ENCODE measurements at regions not wholly inside any gene's neighbourhood (a gene's known extent, or its start where the extent isn't known, plus 50 kb on each side); places are given as distances from the start of the nearest gene placed in this dataset.

- H3K36me3 ChIP-seq (ENCODE audit: insufficient read depth, low read length) = no peaks in the 10 kb centered on the region
- H2AFZ ChIP-seq (ENCODE audit: low read depth, low read length) = no peak overlapping the region
- no peak overlapping the region for H3K4me3 ChIP-seq (ENCODE audit: low read length)
- no peaks in the 10 kb centered on the region for H3K4me1 ChIP-seq (ENCODE audit: insufficient read depth, low read length)
- no peaks in the 10 kb centered on the region for H3K9me3 ChIP-seq (ENCODE audit: low read length)
- H3K27me3 ChIP-seq (ENCODE audit: insufficient read depth, low read length) = no peaks in the 10 kb centered on the region
Observed at GRCh38 chr10:129280908-129281586, 186.0 kb upstream of the MGMT start.

DNA sequence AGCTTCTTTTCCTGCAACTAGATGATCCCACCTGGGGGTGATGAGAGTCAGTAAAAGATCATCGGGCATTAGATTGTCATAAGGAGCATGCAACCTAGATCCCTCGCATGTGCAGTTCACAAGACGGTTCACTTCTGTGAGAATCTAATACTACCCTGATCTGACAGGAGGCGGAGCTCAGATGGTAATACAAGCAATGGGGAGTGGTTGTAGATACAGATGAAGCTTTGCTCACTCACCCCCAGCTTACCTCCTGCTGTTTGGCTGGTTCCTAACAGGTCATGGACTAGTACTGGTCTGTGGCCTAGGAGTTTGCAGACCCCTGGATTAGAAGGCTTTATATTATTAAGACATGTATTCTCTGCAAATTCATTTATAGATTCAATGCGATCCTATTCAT, 181.6 kb upstream of the MGMT start:
- Histone ChIP-seq H3K4me3 (ENCODE audit: low read length) (no peak overlapping the region), H2AFZ (ENCODE audit: low read depth, low read length) (no peak overlapping the region), H3K27me3 (ENCODE audit: insufficient read depth, low read length) (no peaks in the 10 kb centered on the region), H3K4me1 (ENCODE audit: insufficient read depth, low read length) (no peaks in the 10 kb centered on the region), H3K36me3 (ENCODE audit: insufficient read depth, low read length) (no peaks in the 10 kb centered on the region), H3K9me3 (ENCODE audit: low read length) (no peaks in the 10 kb centered on the region)

DNA sequence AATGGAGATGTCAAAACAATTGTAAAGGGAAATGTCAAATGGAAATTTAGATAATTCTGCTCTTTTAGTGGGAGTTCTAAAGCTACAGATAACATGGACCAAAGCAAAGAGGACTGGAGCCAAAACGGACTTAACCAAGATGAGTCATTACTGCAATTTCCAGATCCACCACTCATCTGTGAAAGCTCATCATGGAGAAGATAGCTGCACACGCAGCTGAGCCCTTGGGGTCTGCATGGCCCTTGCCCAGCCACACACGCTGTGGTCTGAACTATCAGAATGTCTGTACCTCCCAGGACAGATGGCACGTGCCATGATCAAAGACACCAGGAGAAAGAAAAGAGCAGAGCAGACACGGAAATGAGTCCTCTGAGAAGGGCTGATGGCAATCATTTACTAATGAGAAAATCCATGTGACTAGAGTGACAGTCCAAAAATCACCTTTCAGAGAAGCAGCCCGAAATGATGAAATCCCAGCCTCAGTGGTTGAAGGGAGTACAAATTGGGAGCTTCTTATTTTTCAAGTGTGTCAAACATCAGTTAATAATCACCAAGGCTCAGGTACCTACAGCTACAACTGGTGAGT, 177.9 kb upstream of the MGMT start:
- Histone ChIP-seq H3K4me3 (ENCODE audit: low read length) (no peak overlapping the region), H3K27me3 (ENCODE audit: insufficient read depth, low read length) (no peaks in the 10 kb centered on the region), H3K4me1 (ENCODE audit: insufficient read depth, low read length) (no peaks in the 10 kb centered on the region), H2AFZ (ENCODE audit: low read depth, low read length) (no peak overlapping the region), H3K36me3 (ENCODE audit: insufficient read depth, low read length) (no peaks in the 10 kb centered on the region), H3K9me3 (ENCODE audit: low read length) (no peaks in the 10 kb centered on the region)

GRCh38 chr10:129293991-129294700, 172.9 kb upstream of the MGMT start:
- H3K9me3 ChIP-seq (ENCODE audit: low read length) = no peaks in the 10 kb centered on the region
- no peaks in the 10 kb centered on the region for H3K36me3 ChIP-seq (ENCODE audit: insufficient read depth, low read length)
- no peak overlapping the region for H2AFZ ChIP-seq (ENCODE audit: low read depth, low read length)
- H3K4me3 ChIP-seq (ENCODE audit: low read length) = no peak overlapping the region
- H3K27me3 ChIP-seq (ENCODE audit: insufficient read depth, low read length) = no peaks in the 10 kb centered on the region
- no peaks in the 10 kb centered on the region for H3K4me1 ChIP-seq (ENCODE audit: insufficient read depth, low read length)

GRCh38 chr10:129294944-129295343, 172.1 kb upstream of the MGMT start:
- Histone ChIP-seq H3K4me1 (ENCODE audit: insufficient read depth, low read length) (no peaks in the 10 kb centered on the region), H3K27me3 (ENCODE audit: insufficient read depth, low read length) (no peaks in the 10 kb centered on the region), H3K36me3 (ENCODE audit: insufficient read depth, low read length) (no peaks in the 10 kb centered on the region), H3K9me3 (ENCODE audit: low read length) (no peaks in the 10 kb centered on the region), H3K4me3 (ENCODE audit: low read length) (no peak overlapping the region), H2AFZ (ENCODE audit: low read depth, low read length) (no peak overlapping the region)

DNA sequence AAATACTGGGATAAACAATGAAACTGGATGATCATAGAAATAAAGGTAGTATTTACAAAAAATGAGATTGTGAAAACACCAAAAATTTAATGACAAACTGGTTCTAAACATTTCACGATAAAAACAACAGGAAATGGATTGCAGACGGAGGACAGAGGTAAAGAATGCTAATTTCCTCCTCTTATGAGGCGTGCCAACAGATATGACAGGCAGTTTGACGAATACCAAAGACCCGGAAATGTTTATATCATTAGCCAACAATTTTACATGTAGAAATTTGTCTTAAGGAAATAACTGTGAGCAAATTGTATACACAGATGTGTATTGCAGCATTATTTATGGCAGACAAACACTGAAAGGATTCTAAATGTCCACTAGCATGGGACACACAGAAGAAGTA, 162.0 kb upstream of the MGMT start:
- H3K27me3 ChIP-seq (ENCODE audit: insufficient read depth, low read length) = no peaks in the 10 kb centered on the region
- no peaks in the 10 kb centered on the region for H3K4me1 ChIP-seq (ENCODE audit: insufficient read depth, low read length)
- H3K4me3 ChIP-seq (ENCODE audit: low read length) = no peak overlapping the region
- H3K36me3 ChIP-seq (ENCODE audit: insufficient read depth, low read length) = no peaks in the 10 kb centered on the region
- H3K9me3 ChIP-seq (ENCODE audit: low read length) = no peaks in the 10 kb centered on the region
- no peak overlapping the region for H2AFZ ChIP-seq (ENCODE audit: low read depth, low read length)

DNA sequence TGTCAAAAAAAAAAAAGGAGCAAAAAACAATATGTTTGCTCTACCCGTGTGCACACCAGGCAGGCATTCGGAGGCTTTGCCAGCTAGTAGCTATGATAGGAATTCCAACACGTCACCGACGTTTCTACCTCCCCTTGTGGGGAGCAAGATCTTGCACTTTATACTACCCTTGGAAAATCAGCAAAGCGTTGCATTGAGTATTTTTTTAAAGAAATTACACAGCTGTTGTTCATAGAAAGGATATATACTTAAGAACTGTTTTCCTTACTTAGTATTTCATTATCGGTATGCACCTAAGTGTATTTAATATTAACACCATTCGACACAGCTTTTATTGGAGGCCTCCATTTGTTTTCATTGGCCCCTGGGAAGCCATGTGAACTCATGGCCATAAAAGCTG, 159.9 kb upstream of the MGMT start:
- Histone ChIP-seq H3K4me1 (ENCODE audit: insufficient read depth, low read length) (no peaks in the 10 kb centered on the region), H2AFZ (ENCODE audit: low read depth, low read length) (no peak overlapping the region), H3K9me3 (ENCODE audit: low read length) (no peaks in the 10 kb centered on the region), H3K27me3 (ENCODE audit: insufficient read depth, low read length) (no peaks in the 10 kb centered on the region), H3K4me3 (ENCODE audit: low read length) (no peak overlapping the region), H3K36me3 (ENCODE audit: insufficient read depth, low read length) (no peaks in the 10 kb centered on the region)

DNA sequence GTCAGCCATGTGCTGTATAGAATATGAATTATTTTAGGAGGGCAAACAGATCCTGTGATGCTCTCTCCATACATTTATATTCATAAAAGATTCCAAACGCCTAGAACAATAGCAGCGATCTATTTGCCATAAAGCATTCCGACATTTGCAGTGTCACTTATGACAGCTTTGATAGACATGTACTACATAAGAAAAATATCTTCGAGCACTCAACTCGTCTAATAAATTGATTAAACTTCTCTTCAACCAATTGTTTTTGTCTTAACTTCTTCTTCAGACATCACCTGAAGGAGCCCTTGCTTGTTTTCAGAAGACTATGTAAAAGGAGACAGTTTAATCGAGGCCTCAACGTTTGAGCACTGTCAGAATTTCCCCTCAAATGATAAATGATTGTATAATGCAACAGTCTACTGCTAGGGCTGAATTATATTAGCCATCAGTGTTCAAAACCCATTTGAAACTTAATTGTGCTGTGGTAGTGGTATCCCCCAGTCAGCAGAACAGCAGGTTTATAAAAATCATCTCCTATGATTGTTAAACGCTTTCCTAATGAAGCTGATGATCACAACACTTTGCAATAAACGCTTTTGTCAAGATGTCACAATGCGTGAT, 158.0 kb upstream of the MGMT start:
- no peaks in the 10 kb centered on the region for H3K36me3 ChIP-seq (ENCODE audit: insufficient read depth, low read length)
- H3K4me3 ChIP-seq (ENCODE audit: low read length) = no peak overlapping the region

DNA sequence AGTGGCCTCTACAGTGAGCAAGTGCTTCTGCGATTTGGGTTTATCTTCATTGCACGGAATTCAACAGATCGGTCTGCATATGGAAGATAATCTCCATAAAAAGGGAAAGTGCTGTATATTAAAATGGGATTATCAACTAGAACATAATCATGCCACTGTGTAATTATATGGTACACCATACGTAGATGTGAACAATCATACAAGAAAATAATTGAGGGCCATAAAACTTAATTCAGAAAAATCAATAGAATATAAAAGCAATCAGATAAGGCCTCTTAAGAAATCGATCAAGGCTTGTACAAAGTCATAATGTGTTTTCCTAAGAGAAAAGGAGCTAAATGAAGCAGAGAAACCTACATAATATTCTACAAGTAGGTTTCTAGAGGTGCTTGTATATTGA, 157.5 kb upstream of the MGMT start:
- H3K36me3 ChIP-seq (ENCODE audit: insufficient read depth, low read length) = no peaks in the 10 kb centered on the region
- no peak overlapping the region for H3K4me3 ChIP-seq (ENCODE audit: low read length)
- no peak overlapping the region for H2AFZ ChIP-seq (ENCODE audit: low read depth, low read length)
- H3K9me3 ChIP-seq (ENCODE audit: low read length) = no peaks in the 10 kb centered on the region
- no peaks in the 10 kb centered on the region for H3K4me1 ChIP-seq (ENCODE audit: insufficient read depth, low read length)
- H3K27me3 ChIP-seq (ENCODE audit: insufficient read depth, low read length) = no peaks in the 10 kb centered on the region

More for the DNA sequence above, 158.0 kb upstream of the MGMT start:
- Histone ChIP-seq H3K4me1 (ENCODE audit: insufficient read depth, low read length) (no peaks in the 10 kb centered on the region), H3K27me3 (ENCODE audit: insufficient read depth, low read length) (no peaks in the 10 kb centered on the region), H2AFZ (ENCODE audit: low read depth, low read length) (no peak overlapping the region), H3K9me3 (ENCODE audit: low read length) (no peaks in the 10 kb centered on the region)

GRCh38 chr10:129310881-129311280, 156.2 kb upstream of the MGMT start:
- Histone ChIP-seq H3K4me1 (ENCODE audit: insufficient read depth, low read length) (no peaks in the 10 kb centered on the region), H2AFZ (ENCODE audit: low read depth, low read length) (no peak overlapping the region), H3K27me3 (ENCODE audit: insufficient read depth, low read length) (no peaks in the 10 kb centered on the region), H3K36me3 (ENCODE audit: insufficient read depth, low read length) (no peaks in the 10 kb centered on the region), H3K4me3 (ENCODE audit: low read length) (no peak overlapping the region), H3K9me3 (ENCODE audit: low read length) (no peaks in the 10 kb centered on the region)

DNA sequence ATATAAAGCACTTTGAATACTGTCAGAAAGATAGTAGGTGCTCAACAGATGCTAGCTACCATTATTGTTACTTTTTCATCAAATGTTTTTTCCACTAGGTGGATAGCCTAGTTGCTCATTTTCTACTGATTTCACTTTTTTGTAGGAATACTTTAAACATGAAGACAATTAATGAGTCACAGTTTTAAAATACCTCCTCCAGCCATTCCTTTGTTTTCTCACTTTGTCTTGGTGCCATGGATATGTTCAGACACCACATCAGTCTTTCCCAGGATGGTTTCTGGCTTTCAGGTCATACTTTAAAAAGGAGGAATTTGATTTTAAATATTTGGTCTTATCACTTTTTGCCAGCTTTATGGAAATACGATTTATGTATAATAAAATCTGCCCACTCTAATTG, 147.1 kb upstream of the MGMT start:
- H2AFZ ChIP-seq (ENCODE audit: low read depth, low read length) = no peak overlapping the region
- no peaks in the 10 kb centered on the region for H3K36me3 ChIP-seq (ENCODE audit: insufficient read depth, low read length)
- no peaks in the 10 kb centered on the region for H3K9me3 ChIP-seq (ENCODE audit: low read length)

DNA sequence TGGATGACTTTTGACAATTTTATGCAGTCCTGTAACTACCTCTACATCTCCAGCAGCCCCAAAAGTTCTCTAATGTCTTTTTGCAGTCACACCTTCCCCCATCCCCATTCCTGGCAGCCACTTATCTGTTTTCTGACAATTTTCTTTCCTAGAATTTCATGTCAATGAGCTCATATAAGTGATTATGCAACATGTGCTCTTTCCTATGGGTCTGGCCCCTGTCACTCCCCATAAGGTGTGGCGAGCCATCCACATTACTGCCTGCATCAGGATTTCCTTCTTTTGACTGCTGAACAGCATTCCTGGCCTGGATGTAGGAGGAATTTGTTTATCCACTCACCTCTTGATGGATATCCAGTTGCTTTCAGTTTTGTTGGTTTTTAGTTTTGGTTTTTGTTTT, 146.7 kb upstream of the MGMT start:
- Histone ChIP-seq H3K4me3 (ENCODE audit: low read length) (no peak overlapping the region), H3K27me3 (ENCODE audit: insufficient read depth, low read length) (no peaks in the 10 kb centered on the region), H2AFZ (ENCODE audit: low read depth, low read length) (no peak overlapping the region), H3K36me3 (ENCODE audit: insufficient read depth, low read length) (no peaks in the 10 kb centered on the region), H3K9me3 (ENCODE audit: low read length) (no peaks in the 10 kb centered on the region), H3K4me1 (ENCODE audit: insufficient read depth, low read length) (no peaks in the 10 kb centered on the region)

More for the DNA sequence above, 147.1 kb upstream of the MGMT start:
- no peak overlapping the region for H3K4me3 ChIP-seq (ENCODE audit: low read length)
- H3K27me3 ChIP-seq (ENCODE audit: insufficient read depth, low read length) = no peaks in the 10 kb centered on the region
- no peaks in the 10 kb centered on the region for H3K4me1 ChIP-seq (ENCODE audit: insufficient read depth, low read length)

DNA sequence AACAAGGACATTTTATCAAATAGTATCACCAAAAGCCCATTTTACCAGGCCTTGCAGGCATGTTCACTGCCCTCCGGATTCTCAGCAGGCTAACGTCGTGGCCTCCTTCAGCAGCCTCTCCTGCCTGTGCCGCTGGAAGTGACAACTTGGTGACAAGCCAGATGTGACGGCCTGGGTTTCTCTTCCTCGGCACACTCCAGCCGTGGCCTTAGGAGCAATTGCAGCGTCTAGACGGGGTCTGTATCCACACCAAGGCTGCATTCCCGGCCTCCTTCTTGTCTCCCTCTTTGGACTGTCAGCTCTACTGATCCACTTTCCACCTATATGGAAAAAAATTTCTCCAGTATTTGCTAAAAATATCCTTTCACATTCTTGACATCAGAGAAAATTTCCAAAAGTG, 145.3 kb upstream of the MGMT start:
- Histone ChIP-seq H3K36me3 (ENCODE audit: insufficient read depth, low read length) (no peaks in the 10 kb centered on the region), H3K4me1 (ENCODE audit: insufficient read depth, low read length) (no peaks in the 10 kb centered on the region), H3K9me3 (ENCODE audit: low read length) (no peaks in the 10 kb centered on the region), H3K27me3 (ENCODE audit: insufficient read depth, low read length) (no peaks in the 10 kb centered on the region), H3K4me3 (ENCODE audit: low read length) (no peak overlapping the region), H2AFZ (ENCODE audit: low read depth, low read length) (no peak overlapping the region)
